KG1 (cell line): ENCODE measurements at regions not wholly inside any gene's neighbourhood (a gene's known extent, or its start where the extent isn't known, plus 50 kb on each side); places are given as distances from the start of the nearest gene placed in this dataset.

Experiments
- DNase-seq: peaks from one replicate; lab custom pipeline; 2025; lab: John Stamatoyannopoulos, UW

GRCh38 chr6:81694855-81695254 is 57.6 kb downstream of the TENT5A start:
- DNase-seq, result no peak

GRCh38 chr6:81694207-81694606 is 58.3 kb downstream of the TENT5A start:
- DNase-seq, result no peak

GRCh38 chr6:81693266-81693665 is 59.2 kb downstream of the TENT5A start:
- DNase-seq, result no peak

DNA sequence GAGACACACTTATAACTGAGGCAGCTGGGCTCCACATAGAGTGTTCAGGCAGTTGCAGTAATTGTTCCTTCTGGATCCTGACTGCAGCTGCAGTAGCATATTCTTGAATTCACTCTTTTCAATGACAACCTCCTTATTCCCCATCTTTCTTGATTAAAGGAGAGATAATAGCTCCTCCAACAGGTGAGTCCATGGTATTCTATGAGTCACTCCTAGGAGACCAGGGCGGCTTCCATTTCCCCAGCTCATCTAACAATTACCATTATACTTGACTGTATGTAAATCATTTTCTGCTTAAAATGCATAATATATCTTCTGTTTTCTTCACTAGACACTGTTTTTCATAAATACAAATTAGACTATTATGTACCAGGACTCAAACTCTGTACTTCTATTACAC is 62.4 kb downstream of the TENT5A start:
- DNase-seq, result no peak

DNA sequence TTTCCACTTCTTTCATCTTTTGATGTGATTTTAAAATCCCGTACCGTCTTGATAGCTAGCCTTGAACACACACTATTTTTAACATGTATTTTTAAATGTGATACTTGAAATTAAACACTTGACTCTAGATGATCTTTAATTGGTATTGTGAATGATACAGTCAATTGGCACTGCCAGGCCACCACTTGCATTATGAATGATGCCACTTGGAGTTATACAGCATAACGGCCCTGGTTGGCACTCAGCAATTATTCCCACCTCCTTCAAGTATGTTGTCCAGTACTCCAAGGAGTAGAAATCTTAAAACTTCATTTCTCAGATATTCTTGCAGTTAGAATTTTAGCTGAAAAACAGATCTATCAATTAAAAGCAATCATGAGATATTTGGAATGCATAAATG is 62.9 kb downstream of the TENT5A start:
- no peak for DNase-seq

- no peak for DNase-seq
Measured at GRCh38 chr6:81683912-81684311, 68.6 kb downstream of the TENT5A start.

DNA sequence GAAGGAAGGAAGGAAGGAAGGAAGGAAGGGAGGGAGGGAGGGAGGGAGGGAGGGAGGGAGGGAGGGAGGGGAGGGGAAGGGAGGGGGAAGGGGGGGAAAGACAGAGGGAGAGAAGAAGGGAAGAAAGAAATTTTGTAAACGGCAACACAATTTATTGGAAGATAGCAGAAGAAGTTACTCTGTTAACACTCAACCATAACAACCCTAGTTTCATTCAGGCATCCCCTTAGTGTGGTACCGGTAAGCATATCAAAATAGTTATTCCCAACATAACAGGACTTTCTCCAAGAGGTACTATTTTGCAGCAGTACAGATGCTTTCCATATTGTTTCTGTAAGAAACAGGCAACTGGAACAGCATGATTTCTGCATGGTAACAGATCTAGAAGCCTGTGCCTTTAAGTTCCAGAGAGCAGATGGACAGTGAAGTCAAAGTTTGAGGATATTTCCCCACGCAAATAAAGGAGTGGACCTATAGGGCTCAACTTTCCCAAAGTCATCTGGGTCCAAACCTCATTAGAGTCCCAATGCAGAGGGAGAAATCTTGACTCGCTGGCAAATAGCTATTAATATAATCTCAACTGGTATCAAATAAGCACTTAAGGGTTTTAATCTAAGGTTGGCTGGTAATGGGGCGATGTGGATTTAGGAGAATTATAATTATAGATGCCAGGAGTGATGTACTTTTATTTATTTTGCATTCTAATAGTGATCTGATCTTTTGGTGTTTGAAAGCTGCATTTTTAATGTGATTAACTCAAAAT is 69.4 kb downstream of the TENT5A start:
- no peak for DNase-seq

DNA sequence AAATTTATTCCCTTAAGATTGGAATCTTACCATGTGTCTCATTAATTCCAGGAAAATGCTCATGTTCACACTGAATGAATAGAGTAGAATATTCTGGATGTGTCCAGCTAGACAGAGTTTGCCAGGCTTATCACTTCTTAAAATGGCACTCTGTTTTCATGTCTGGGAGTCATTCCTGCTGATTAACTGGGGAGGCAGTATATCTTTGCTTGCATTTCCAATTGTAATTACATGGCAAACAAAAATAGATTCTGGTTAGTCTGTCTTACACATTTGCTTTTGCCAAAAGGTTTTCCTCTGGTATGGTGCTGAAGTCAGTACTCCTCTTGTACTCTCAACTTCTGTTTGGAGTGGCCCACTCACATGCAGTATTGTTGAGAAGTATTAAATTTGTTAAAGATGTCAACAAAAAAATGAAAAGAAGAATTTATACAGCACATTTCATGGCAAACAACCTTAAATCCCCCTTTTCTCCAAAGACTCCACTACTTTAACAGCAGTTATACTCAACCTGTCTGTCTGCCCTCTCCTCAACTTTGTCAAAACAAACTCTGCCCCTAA is 70.2 kb downstream of the TENT5A start:
- no peak for DNase-seq

GRCh38 chr6:81669445-81669844 is 83.0 kb downstream of the TENT5A start:
- DNase-seq, result no peak

- DNase-seq, result no peak
Measured at GRCh38 chr6:81668615-81669047, 83.8 kb downstream of the TENT5A start.

DNA sequence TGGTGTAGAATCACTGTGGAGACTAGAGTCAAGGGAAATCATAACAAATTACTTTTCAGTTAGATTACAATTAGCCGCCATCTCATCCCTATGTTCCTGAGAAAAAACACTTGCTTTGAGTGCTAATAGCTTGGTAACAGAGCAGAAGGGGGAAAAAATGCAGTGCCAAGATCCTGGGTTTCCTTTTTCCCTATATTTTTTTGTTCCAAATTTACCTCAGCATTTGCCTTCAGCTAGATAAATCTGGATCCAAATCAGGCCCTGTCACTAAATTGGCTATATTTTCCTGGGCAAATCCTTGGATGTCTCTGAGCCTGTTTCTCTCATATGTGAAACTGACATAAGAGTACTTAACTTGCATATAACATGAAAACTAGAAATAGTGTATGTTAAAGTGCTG is 86.0 kb downstream of the TENT5A start:
- no peak for DNase-seq

GRCh38 chr6:81656231-81656630 is 96.2 kb downstream of the TENT5A start:
- no peak for DNase-seq

DNA sequence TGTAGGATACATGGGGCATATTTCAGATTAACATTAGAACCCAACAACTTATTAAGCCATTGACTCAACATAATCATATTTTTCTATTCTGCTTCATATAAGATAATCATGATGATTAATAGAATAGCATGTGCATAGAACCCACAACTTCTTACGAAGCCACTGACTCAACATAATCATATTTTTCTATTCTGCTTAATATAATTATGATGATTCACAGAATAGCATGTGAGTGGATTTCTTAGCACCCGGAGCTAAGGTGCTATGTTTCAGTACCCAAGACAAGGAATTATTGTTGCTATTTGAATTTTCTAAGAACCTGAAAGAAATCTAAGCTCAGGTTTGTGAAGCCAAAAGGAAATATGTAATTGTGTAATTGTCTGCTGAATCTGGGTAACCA is 96.8 kb downstream of the TENT5A start:
- DNase-seq, result no peak

- no peak for DNase-seq
Measured at GRCh38 chr6:81648502-81648901, 104.0 kb downstream of the TENT5A start.

DNA sequence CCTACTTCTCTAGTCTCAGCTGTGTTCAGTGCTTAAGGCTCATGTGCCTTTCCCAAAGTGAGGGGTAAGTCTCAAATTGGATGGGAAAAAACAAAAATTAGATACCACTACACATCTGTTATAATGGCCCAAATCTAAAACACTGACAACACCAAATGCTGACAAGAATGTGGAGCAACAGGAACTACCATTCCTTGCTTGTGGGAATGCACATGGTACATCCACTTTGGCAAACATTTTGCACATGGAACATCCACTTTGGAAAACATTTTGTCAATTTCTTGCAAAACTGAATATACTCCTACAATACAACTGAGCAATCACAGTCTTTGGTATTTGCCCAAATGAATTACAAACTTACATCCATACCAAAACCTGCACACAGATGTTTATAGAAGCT is 109.3 kb downstream of the TENT5A start:
- no peak for DNase-seq

GRCh38 chr6:81640891-81641290 is 111.6 kb downstream of the TENT5A start:
- no peak for DNase-seq

DNA sequence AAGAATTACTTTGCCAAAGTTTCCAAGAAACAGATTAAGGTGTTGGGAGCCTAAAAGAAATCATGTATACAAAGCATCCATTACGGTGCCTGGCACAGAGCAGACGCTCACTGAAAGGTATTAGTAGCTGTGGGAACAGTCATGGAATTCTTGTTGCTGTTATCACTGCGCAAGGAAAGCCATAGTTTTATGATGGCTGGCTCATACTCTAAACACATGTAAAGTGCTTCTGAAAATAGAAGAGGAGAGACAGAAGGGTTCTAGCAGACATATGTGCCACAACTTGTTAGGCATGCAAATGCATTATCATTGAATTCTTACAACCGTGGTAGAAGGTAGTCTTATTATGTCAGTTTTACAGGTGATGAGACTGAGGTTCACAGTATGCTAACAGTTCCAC is 112.4 kb downstream of the TENT5A start:
- no peak for DNase-seq

GRCh38 chr6:81638366-81638765 is 114.1 kb downstream of the TENT5A start:
- DNase-seq, result no peak

- DNase-seq, result no peak
Measured at GRCh38 chr6:81636930-81637568, 115.4 kb downstream of the TENT5A start.

GRCh38 chr6:81634155-81634880 is 118.2 kb downstream of the TENT5A start:
- no peak for DNase-seq

- DNase-seq, result no peak
Measured at GRCh38 chr6:81633391-81633790, 119.1 kb downstream of the TENT5A start.

DNA sequence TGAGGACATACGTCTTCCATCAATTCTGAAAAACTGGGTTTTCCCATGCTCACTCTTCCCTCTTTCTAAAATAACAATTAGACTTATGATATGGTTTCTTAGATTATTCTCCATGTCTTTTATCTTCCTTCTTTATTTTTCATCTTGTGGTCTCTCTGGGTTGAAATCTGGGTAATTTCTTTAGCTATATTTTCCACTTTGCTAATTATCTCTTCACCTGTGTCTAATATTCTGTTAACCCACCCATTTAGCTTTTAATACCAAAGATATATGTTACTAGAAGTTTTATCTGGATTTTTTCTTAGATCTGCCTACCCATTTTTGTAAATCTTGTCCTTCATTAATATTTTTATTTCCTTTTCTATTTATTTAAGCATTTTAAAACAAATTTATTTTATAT is 121.8 kb downstream of the TENT5A start:
- no peak for DNase-seq

DNA sequence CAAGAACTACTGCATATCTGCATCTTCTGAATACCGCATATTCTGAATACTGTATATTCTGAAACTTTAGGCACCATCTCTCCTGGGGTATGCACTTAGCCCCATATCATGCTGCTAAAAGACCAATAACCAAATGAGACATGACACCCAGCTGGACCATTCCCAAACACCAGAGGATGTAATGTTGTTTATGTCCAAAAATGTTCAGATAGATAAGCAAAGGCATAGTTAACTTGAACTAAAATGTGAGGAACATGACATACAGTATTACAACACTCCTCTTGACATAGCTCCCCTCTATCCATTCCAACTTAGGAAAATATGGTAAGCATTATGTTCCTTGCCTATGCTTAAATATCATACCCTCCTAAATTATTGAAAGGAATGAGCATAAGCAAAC is 127.3 kb downstream of the TENT5A start:
- no peak for DNase-seq
